GM18858 (cell line): ENCODE measurements at regions not wholly inside any gene's neighbourhood (a gene's known extent, or its start where the extent isn't known, plus 50 kb on each side); places are given as distances from the start of the nearest gene placed in this dataset.
"Not testable (repeated sequence)": the region's sequence is repeated elsewhere in the genome, so short reads cannot be mapped to it uniquely, and the experiment has no call there.

Source experiments
- ATAC-seq: cut with Tn5 transposase; IDR thresholded peaks from one replicate; pipeline ENCODE4 v1.9.1; 2021; ENCODE audit not compliant: unreplicated experiment

- ATAC-seq = no peak
Measured at GRCh38 chr13:81610644-81611043, 1269.7 kb upstream of the SPRY2 start.

GRCh38 chr13:81609335-81609734, 1268.4 kb upstream of the SPRY2 start:
- ATAC-seq = no peak

- no peak for ATAC-seq
Measured at GRCh38 chr13:81606074-81606473, 1265.1 kb upstream of the SPRY2 start.

DNA sequence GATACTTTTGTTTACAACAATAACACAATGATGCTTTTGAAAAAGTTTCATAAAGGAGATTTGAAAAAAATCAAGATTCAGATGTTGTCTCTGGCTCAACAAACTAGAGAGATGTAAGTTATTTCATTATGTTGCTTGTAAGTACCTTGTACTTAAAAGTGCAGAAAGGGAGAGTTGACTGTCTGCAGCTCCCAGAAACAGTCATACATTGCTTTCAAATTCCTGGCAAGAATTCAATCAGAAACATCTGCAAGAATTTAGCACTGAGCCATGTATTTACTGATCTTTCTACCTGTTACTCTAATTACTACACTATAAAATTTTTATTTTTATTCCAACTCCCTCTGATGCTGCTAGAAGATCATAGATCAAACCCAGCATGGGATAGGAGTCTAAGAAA, 1261.3 kb upstream of the SPRY2 start:
- no peak for ATAC-seq

- no peak for ATAC-seq
Measured at GRCh38 chr13:81597101-81597500, 1256.2 kb upstream of the SPRY2 start.

DNA sequence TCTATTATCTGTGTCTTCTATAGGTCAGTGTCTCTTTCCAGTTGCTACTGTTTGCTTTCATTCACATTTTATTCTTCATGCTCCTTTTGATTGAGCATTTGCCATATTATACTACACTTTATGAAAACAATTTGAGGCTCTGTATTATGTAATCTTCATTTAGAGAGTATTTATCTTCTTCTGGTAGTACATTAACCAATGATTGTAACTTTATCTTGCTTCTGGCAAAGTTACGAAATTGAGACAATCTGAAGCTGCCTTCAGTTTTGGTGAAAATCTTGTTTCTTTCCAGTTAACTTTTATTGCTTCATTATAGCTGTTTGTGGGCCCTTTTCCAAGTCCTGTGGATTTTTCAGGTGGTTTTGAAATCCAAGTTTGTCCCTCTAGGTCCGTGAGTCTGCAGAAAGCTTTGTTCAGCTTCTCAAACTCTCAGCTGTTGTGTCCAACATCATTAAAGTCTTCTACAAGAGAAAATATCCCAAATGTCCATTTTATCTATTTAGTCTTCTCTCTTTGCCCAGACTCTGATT, 1255.4 kb upstream of the SPRY2 start:
- no peak for ATAC-seq

DNA sequence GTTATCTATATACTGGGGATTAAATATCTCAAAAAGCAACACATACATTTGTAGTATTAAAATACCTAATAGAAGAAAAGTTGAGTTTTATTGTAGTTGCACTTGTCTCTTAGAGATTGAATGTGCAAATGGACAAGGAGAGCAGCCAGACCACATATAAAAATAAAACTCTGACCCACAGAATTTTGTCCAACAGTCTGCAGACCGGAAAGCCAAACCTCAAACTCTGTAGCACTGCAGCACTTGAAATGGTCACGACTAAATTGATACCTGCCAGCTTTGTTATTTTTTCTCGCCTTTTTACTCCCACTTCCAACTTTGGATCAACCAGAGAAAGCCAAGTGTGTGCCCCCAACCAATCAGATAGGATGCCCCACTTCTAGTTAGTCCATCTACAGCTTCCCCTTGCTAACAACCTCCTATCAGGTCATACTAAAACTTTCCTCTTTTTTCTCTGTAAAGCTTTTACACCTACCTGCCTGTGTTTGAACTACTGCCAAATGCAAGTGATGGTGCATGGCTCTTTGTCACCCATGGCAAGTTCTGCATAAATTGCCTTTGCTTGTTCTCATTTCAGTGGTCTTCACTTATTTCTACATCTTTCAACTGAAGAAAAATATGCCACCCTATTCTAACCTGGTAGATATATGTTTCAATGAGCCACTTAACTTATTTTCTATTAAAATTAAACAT, 1250.7 kb upstream of the SPRY2 start:
- no peak for ATAC-seq

GRCh38 chr13:81582381-81582780, 1241.5 kb upstream of the SPRY2 start:
- ATAC-seq = no peak

DNA sequence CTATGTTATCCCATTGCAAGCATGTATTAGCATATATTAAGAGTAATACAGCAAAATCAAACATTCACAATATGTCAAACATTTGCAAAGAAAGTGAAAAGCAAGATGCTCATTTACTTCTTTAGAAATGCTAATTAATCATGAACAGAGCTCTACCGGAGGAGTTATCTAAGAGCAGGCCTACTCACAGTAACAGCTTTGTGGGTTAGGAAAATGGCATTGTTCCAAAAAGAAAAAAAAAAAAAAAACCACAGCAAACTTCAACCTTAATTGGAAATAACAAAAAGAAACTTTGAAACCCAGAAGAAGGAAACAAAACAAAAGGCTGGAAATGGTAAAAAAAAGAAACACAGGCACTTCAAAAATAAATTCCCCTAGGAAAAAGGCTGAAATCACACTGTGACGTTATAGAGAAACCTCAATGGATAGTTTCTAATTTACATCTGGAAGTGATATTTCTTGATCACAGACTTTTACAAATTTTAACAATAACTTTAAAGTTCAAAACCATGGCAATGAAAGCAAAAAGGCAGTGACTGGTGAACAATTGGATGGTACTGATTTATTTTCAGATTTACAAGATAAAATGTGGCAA, 1236.8 kb upstream of the SPRY2 start:
- ATAC-seq = no peak

DNA sequence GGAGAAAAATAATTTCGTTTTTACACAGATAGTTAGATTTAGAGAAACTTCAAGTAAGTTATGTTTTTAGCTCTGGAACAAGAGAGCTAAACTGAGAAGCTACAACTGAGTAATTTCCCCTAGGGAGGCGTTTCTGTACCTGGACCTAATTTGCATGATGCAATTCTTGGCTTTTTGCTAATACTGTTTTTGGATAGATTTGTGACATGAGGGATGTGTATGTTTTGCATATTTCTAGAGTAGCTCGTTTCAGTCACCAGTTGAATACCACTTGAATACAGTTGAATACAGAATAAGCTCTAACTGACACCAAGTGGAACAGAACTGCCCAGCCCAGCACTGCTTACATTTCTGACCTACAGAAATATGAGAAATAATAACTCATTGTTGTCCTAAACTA, 1227.9 kb upstream of the SPRY2 start:
- ATAC-seq = no peak

GRCh38 chr13:81565849-81566248, 1224.9 kb upstream of the SPRY2 start:
- ATAC-seq = no peak

DNA sequence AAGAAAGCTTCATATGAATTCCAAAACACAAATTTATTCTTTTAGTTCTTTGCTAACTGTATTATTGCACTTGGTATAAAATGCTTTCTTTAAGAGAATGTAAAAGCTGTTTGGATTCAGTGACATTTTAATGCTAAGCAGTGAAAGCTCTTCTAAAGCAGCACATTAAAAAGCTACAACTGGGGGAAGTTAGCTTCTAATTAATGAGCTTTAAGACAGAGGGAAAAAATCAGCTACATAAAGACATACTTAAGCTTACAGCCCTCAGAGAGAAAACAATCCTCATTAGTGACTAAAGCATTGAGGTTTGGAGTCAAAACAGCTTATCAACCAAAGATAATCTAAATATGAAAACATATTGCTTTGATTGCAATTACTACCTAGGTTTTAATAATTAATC, 1222.2 kb upstream of the SPRY2 start:
- ATAC-seq = no peak

DNA sequence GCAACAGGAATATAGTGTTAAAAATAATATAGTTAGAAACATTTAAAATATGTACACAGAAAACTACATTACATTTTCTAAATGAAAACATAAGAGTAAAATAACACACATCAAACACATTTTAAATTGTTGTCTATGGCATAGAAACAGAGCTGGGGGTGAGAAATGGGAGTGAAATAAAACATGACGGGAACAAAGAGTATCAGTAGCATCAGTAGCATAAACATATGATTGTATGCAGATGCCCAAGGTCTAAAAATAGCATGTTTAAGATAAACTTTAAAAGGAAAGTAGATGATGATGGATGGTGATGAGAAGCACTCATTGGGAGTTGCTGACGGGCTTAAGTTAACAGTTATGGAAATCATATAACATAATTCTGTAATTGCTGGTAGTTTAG, 1221.7 kb upstream of the SPRY2 start:
- ATAC-seq = no peak

- no peak for ATAC-seq
Measured at GRCh38 chr13:81551036-81551435, 1210.1 kb upstream of the SPRY2 start.

DNA sequence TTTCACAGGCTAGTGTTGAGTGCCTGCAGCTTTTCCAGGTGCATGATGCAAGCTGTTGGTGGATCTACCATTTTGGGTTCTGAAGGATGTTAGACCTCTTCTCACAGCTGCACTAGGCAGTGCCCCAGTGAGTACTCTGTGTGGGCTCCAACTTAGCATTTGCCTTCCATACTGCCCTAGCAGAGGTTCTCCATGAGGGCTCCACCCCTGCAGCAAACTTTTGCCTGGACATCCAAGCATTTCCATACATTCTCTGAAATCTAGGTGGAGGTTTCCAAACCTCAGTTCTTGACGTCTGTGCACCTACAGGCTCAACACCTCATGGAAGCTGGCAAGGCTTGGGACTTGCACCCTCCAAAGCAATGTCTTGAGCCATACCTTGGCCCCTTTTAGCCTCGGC, 1205.4 kb upstream of the SPRY2 start:
- ATAC-seq = not testable (repeated sequence)

GRCh38 chr13:81540777-81541176, 1199.9 kb upstream of the SPRY2 start:
- no peak for ATAC-seq

- ATAC-seq = no peak
Measured at GRCh38 chr13:81539643-81540150, 1198.8 kb upstream of the SPRY2 start.

DNA sequence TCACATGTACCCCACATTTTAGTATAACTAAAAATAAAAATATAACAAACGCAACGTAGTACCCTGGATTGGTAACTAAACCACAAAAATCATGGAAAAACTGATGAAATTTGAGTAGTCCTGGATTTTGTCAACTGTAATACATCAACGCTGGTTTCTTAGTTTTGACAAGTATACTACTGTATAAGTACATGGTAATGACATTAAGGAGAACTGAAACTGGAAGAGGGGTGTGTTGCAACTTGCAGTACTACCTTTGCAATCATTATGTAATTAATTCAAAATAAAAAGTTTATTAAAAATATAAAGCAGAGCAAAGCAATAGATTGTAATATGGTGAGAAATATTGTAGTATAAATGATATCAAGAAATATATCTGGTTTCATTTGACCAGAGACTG, 1158.0 kb upstream of the SPRY2 start:
- ATAC-seq = no peak

- no peak for ATAC-seq
Measured at GRCh38 chr13:81493144-81493543, 1152.2 kb upstream of the SPRY2 start.

DNA sequence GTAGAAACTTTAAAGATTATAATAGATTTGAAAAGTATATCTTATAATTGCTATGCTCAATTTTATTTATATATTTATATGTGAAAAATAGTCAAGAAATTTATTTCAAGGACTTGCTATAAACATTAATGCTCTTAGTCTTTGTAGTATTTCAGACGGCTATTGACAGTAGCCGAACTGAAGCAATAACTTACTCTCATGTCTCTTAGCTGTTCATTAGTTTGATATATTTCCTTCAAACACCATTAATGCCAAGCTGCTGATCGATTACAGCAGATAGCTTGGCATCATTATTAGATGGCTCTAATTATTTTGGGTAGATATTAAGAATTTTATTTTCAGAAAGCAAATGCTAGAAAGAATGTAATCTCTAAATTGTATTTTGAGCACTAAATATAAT, 1151.5 kb upstream of the SPRY2 start:
- no peak for ATAC-seq

GRCh38 chr13:81488021-81488420, 1147.1 kb upstream of the SPRY2 start:
- no peak for ATAC-seq

- no peak for ATAC-seq
Measured at GRCh38 chr13:81487151-81487550, 1146.2 kb upstream of the SPRY2 start.

GRCh38 chr13:81480634-81481033, 1139.7 kb upstream of the SPRY2 start:
- ATAC-seq = no peak
